Hypothalamus (tissue), 51 donors: ENCODE measurements at regions not wholly inside any gene's neighbourhood (a gene's known extent, or its start where the extent isn't known, plus 50 kb on each side); places are given as distances from the start of the nearest gene placed in this dataset.
A peak's percentile ranks its signal among the peaks of the same experiment; 100 is the strongest.
"Not testable (repeated sequence)": the region's sequence is repeated elsewhere in the genome, so short reads cannot be mapped to it uniquely, and the experiment has no call there.

ENCODE experiments used
- DNase-seq, 51 donors: peaks; one replicate each; lab custom pipeline; 2025; lab: John Stamatoyannopoulos, UW

- DNase-seq, result peak in 22 of 51 donors; percentile 5 to 68 (median 29)
Measured at GRCh38 chr17:77036841-77037381, 103.9 kb upstream of the SEC14L1 start.

GRCh38 chr17:77037943-77038342, 102.8 kb upstream of the SEC14L1 start:
- DNase-seq, result no peak

- no peak for DNase-seq
Measured at GRCh38 chr17:77038884-77039555, 101.7 kb upstream of the SEC14L1 start.

GRCh38 chr17:77042476-77043231, 98.1 kb upstream of the SEC14L1 start:
- peak in 1 of 51 donors; percentile 66 for DNase-seq

GRCh38 chr17:77045441-77046041, 95.2 kb upstream of the SEC14L1 start:
- DNase-seq, result no peak

GRCh38 chr17:77049440-77049839, 91.3 kb upstream of the SEC14L1 start:
- DNase-seq, result peak in 1 of 51 donors; percentile 11

- not testable (repeated sequence) for DNase-seq
Measured at GRCh38 chr17:77050901-77051300, 89.9 kb upstream of the SEC14L1 start.

GRCh38 chr17:77054936-77055335, 85.8 kb upstream of the SEC14L1 start:
- no peak for DNase-seq

GRCh38 chr17:77055453-77055852, 85.3 kb upstream of the SEC14L1 start:
- no peak for DNase-seq

- DNase-seq, result no peak
Measured at GRCh38 chr17:77058016-77058415, 82.8 kb upstream of the SEC14L1 start.

GRCh38 chr17:77061669-77062068, 79.1 kb upstream of the SEC14L1 start:
- no peak for DNase-seq

GRCh38 chr17:77064598-77064997, 76.2 kb upstream of the SEC14L1 start:
- no peak for DNase-seq

GRCh38 chr17:77066165-77066564, 74.6 kb upstream of the SEC14L1 start:
- no peak for DNase-seq

- peak in 32 of 51 donors; percentile 2 to 57 (median 24) for DNase-seq
Measured at GRCh38 chr17:77066726-77067409, 73.9 kb upstream of the SEC14L1 start.

- DNase-seq, result no peak
Measured at GRCh38 chr17:77068915-77069314, 71.9 kb upstream of the SEC14L1 start.

GRCh38 chr17:77070888-77071279, 69.9 kb upstream of the SEC14L1 start:
- no peak for DNase-seq

- no peak for DNase-seq
Measured at GRCh38 chr17:77071925-77072490, 68.8 kb upstream of the SEC14L1 start.

GRCh38 chr17:77072670-77073069, 68.1 kb upstream of the SEC14L1 start:
- DNase-seq, result no peak

- no peak for DNase-seq
Measured at GRCh38 chr17:77074681-77075080, 66.1 kb upstream of the SEC14L1 start.

GRCh38 chr17:77076124-77076830, 64.5 kb upstream of the SEC14L1 start:
- DNase-seq, result peak in 1 of 51 donors; percentile 13
